GM12875 (cell line): ENCODE measurements at regions not wholly inside any gene's neighbourhood (a gene's known extent, or its start where the extent isn't known, plus 50 kb on each side); places are given as distances from the start of the nearest gene placed in this dataset.
"Not testable (repeated sequence)": the region's sequence is repeated elsewhere in the genome, so short reads cannot be mapped to it uniquely, and the experiment has no call there.

Experiments
- H3K4me3 ChIP-seq: one replicate; pipeline ENCODE4 v1.5.1; 2011; ENCODE audit warnings: low read depth, low read length, control low read depth
- CTCF ChIP-seq: IDR thresholded peaks from 2 replicates; pipeline ENCODE4 v1.5.1; 2011; ENCODE audit warnings: low read depth, mild to moderate bottlenecking, control low read depth, inconsistent platforms, low read length, moderate library complexity, borderline replicate concordance; ENCODE audit not compliant: insufficient read depth

GRCh38 chr1:115506518-115506917 is 135.3 kb upstream of the VANGL1 start:
- TF ChIP-seq CTCF: no peak
- H3K4me3 ChIP-seq: no peak overlapping the region

GRCh38 chr1:115505148-115505571 is 136.6 kb upstream of the VANGL1 start:
- no peak for TF ChIP-seq CTCF
- no peak overlapping the region for H3K4me3 ChIP-seq

DNA sequence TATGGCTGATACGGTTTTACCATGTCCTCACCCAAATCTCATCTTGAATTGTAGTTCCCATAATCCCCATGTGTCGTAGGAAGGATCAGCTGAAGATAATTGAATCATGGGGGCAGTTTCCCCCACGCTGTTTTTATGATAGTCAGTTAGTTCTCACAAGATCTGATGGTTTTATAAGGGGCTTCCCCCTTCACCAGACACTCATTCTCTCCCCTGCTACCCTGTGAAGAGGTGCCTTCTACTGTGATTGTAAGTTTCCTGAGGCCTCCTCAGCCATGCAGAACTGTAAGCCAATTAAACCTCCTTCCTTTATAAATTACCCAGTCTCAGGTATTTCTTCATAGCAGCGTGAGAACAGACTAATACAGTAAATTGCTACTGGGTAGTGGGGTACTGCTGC is 139.6 kb upstream of the VANGL1 start:
- H3K4me3 ChIP-seq: not testable (repeated sequence)

- H3K4me3 ChIP-seq: no peak overlapping the region
- no peak for TF ChIP-seq CTCF
Measured at GRCh38 chr1:115501476-115501875, 140.3 kb upstream of the VANGL1 start.

DNA sequence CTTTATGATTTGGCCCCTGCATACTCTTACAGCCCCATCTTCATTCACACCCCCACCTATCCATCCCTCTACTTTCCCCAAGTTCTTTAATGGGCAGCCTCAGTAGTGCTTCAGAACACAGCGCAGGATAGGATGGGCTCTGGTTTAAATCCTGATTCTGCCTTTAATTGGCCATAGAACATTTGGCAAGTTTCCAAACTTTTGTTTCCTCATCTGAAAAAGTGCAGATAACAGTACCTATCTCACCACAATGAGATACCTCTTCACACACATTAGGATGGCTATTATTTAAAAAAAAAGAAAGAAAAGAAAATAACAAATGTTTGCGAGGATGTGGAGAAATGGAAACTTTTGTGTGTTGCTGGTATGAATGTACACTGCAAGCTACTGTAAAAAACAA is 142.5 kb upstream of the VANGL1 start:
- no peak for TF ChIP-seq CTCF
- no peak overlapping the region for H3K4me3 ChIP-seq

DNA sequence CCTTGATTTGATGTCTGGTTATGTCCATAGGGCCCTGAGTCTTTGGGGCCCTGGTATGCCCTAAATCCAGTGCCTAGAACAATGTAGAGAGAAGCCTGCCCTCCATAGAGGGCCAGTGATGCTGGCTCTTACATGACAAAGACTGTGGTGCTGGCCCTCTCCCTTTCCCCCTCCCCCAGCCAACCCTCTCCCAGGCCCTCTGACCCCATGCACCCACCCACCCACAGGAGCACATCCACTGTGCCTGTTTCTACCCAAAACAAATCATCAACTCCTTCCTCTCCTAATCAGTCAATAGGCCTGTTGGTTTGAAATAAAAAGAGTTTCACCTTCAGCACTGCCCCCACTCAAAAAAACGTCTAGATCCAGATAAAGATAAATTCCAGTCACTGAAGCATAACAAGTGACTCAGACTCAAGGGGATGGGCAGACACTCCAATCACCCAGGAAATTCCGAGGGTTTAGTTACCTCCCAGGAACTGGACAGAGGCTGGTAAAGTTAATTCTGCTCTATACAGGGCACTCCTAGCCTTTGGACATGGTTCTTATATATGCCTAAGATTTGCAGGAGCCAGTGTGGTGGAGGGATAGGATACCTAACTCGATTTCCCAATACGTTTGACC is 144.8 kb upstream of the VANGL1 start:
- no peak for TF ChIP-seq CTCF
- H3K4me3 ChIP-seq: no peak overlapping the region

- no peak for TF ChIP-seq CTCF
- no peak overlapping the region for H3K4me3 ChIP-seq
Measured at GRCh38 chr1:115495625-115496024, 146.1 kb upstream of the VANGL1 start.

DNA sequence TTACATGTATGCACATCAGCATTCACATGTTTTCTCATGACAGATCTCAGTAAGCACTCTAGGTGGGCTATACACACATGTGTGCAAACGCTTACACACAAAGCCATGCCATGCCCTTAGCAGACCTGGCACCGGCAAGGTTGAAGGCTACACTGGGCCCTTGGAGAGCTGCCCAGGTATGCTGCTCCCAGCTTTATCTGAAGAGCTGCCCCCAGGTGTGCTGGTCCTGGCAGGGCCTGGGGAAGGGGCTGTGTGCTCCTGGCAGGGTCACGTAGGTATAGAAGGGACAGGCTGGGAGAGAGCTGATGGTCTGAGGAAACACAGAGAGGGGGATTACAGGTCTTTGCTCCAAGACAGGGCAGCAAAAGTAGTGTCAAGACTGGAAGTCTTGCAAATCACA is 146.7 kb upstream of the VANGL1 start:
- no peak for TF ChIP-seq CTCF
- no peak overlapping the region for H3K4me3 ChIP-seq
